ENCODE measurements at regions not wholly inside any gene's neighbourhood (a gene's known extent, or its start where the extent isn't known, plus 50 kb on each side); places are given as distances from the start of the nearest gene placed in this dataset.

DNA sequence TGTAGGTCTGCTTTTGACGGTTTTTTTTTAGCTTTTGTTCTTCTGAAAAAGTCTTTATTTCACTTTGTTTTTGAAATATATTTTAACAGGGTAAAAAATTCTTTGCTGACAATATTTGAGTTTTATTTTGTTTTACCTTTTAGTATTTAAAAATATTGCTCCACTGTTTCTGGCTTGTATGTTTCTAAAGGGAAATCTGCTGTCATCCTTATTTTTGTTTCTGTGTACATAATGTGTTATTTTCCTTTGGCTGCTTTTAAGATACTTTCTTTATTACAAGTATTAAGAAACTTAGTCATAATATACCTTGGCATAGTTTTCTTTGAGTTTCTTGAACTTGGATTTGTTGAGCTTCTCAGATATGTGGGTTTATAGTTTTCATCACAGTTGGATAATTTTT is 88.6 kb upstream of the SPACA1 start:
- DNase-seq (ENCODE audit: low read depth) (no peak), FAIRE-seq (no peak)
- no peaks in the 10 kb centered on the region for H3K36me3 ChIP-seq (ENCODE audit: control insufficient read depth, insufficient read depth, low read length)
- no peaks in the 10 kb centered on the region for H3K27me3 ChIP-seq (ENCODE audit: control insufficient read depth, insufficient read depth, low read length)
- TF ChIP-seq, protein P1, sequence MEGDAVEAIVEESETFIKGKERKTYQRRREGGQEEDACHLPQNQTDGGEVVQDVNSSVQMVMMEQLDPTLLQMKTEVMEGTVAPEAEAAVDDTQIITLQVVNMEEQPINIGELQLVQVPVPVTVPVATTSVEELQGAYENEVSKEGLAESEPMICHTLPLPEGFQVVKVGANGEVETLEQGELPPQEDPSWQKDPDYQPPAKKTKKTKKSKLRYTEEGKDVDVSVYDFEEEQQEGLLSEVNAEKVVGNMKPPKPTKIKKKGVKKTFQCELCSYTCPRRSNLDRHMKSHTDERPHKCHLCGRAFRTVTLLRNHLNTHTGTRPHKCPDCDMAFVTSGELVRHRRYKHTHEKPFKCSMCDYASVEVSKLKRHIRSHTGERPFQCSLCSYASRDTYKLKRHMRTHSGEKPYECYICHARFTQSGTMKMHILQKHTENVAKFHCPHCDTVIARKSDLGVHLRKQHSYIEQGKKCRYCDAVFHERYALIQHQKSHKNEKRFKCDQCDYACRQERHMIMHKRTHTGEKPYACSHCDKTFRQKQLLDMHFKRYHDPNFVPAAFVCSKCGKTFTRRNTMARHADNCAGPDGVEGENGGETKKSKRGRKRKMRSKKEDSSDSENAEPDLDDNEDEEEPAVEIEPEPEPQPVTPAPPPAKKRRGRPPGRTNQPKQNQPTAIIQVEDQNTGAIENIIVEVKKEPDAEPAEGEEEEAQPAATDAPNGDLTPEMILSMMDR (IDR thresholded peaks at IDR 0.05; ENCODE audit: insufficient read depth, low read length, severe bottlenecking): no peak
- no peak overlapping the region for H3K4me3 ChIP-seq (ENCODE audit: low read depth, low read length)

DNA sequence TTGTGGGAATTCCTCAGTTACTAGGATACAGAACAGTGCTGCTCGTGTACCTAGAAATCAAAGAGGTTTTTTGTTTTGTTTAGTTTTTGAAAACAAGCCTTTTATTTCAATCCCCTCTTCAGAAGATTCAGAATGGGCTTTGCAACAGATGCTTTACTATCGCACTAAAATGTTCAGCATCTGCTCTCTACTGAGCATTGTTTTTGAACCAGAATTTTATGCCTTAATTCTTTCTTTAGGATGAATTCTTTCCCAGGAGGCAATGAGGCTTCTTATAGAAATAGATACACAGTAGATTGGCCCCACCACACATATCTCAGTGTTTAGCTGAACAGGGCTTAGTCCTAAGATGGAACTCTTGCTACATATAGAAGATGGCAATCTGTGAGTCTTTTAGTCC is 95.9 kb upstream of the SPACA1 start:
- Histone ChIP-seq H3K4me3 (ENCODE audit: low read depth, low read length) (no peak overlapping the region), H3K36me3 (ENCODE audit: control insufficient read depth, insufficient read depth, low read length) (no peaks in the 10 kb centered on the region), H3K27me3 (ENCODE audit: control insufficient read depth, insufficient read depth, low read length) (no peaks in the 10 kb centered on the region)
- no peak for DNase-seq (ENCODE audit: low read depth)
- TF ChIP-seq, protein P1 (IDR thresholded peaks at IDR 0.05; ENCODE audit: insufficient read depth, low read length, severe bottlenecking): no peak
- FAIRE-seq: no peak

DNA sequence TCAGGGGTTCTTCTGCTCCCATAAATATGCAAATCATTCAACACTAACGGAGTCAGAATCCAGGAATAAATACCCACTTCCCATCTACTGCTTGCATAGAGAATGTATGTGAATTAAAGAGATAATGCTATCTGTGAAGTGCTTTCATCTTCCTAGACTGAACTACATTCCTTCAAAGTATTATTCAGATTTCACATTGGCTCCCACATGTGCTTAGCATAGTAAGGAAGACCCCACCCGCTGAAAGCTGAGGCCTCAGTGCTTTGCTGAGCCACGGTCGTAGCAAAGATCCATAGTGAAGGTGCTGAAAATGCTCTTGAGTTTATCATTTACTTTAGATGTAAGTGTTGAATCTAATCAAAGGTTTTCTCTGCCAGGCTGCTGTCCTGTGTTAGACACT is 97.0 kb upstream of the SPACA1 start:
- FAIRE-seq (no peak), DNase-seq (ENCODE audit: low read depth) (no peak)
- Histone ChIP-seq H3K4me3 (ENCODE audit: low read depth, low read length) (no peak overlapping the region), H3K27me3 (ENCODE audit: control insufficient read depth, insufficient read depth, low read length) (no peaks in the 10 kb centered on the region), H3K36me3 (ENCODE audit: control insufficient read depth, insufficient read depth, low read length) (no peaks in the 10 kb centered on the region)
- TF ChIP-seq, protein P1 (IDR thresholded peaks at IDR 0.05; ENCODE audit: insufficient read depth, low read length, severe bottlenecking): no peak

DNA sequence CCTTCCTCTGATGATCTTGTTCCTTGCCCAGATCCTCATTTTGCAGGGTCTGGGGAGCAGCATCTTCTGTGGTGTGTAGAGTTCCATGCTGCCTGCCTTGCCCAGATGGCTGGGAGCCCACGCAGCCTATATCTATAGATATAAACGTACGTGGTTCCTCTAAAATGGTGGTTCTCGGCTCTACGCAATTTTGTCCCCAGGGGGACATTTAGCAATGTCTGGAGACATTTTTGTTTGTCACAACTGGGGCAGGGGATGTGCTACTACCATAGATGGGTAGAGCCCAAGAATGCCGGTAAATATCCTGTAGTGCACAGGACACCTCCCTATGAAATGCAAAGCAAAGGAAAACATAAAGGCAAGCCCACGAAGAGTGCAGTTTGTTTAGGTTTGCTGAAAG is 98.4 kb upstream of the SPACA1 start:
- no peaks in the 10 kb centered on the region for H3K27me3 ChIP-seq (ENCODE audit: control insufficient read depth, insufficient read depth, low read length)
- H3K4me3 ChIP-seq (ENCODE audit: low read depth, low read length): no peak overlapping the region
- FAIRE-seq: no peak
- no peaks in the 10 kb centered on the region for H3K36me3 ChIP-seq (ENCODE audit: control insufficient read depth, insufficient read depth, low read length)
- TF ChIP-seq, protein P1 (IDR thresholded peaks at IDR 0.05; ENCODE audit: insufficient read depth, low read length, severe bottlenecking): no peak
- no peak for DNase-seq (ENCODE audit: low read depth)

DNA sequence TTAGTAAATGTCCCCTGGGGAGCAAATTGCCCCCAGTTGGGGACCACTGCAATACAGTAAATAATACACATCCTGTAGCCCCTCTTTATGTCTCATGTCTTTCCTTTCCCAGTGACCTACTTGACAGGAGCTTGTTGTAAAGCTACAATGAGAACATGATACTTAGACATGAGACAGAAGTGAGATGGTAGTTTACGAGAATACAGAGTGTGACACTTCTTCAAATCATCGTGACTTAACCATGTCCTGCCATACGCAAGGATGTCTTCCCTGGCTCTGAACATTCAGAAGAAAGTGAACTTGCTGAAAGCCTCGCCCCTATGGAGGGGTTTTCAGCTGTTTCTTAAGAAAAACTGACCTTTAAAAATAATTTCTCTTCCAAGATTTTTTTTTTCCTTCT is 101.0 kb upstream of the SPACA1 start:
- FAIRE-seq: no peak
- TF ChIP-seq, protein P1 (IDR thresholded peaks at IDR 0.05; ENCODE audit: insufficient read depth, low read length, severe bottlenecking): no peak
- DNase-seq (ENCODE audit: low read depth): no peak
- no peak overlapping the region for H3K4me3 ChIP-seq (ENCODE audit: low read depth, low read length)
- H3K27me3 ChIP-seq (ENCODE audit: control insufficient read depth, insufficient read depth, low read length): no peaks in the 10 kb centered on the region
- no peaks in the 10 kb centered on the region for H3K36me3 ChIP-seq (ENCODE audit: control insufficient read depth, insufficient read depth, low read length)

DNA sequence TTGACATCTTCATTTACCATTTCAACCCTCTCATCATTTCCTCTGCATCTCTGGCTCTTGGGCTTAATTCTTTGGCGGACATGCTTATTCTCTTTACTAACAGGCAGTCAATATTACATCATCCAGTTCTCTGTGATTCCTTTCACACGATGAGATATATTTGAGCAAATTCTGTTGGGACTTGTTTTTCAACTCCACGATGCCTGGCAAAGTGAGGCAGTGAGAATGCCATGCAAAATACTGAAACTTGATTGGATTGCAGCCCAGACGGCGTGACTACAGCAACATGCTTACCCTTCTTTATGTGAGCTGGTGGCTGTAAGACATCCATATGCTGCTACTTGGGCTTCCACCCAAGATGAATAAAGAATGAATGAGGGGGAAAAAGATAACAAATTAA is 101.7 kb upstream of the SPACA1 start:
- TF ChIP-seq, protein P1 (IDR thresholded peaks at IDR 0.05; ENCODE audit: insufficient read depth, low read length, severe bottlenecking): no peak
- FAIRE-seq: peak; percentile 43
- H3K27me3 ChIP-seq (ENCODE audit: control insufficient read depth, insufficient read depth, low read length): no peaks in the 10 kb centered on the region
- H3K4me3 ChIP-seq (ENCODE audit: low read depth, low read length): no peak overlapping the region
- H3K36me3 ChIP-seq (ENCODE audit: control insufficient read depth, insufficient read depth, low read length): no peaks in the 10 kb centered on the region
- DNase-seq (ENCODE audit: low read depth): peak; percentile 100

All from bronchial epithelial cell (primary cell).